Lower leg skin (tissue), 3 donors: ENCODE measurements at regions not wholly inside any gene's neighbourhood (a gene's known extent, or its start where the extent isn't known, plus 50 kb on each side); places are given as distances from the start of the nearest gene placed in this dataset.

Source experiments
- POLR2A ChIP-seq, 2 donors: fragments of 450-650 bp; IDR thresholded peaks; one replicate each; pipeline ENCODE4 v1.6.1; 2016 to 2017; ENCODE audit warnings: antibody characterized with exemption in 2 of 2, mild to moderate bottlenecking in 1 of 2, moderate library complexity in 1 of 2
- TF ChIP-seq, protein P1 (sequence below), 3 donors: fragments of 450-650 bp; IDR thresholded peaks; one replicate each; pipeline ENCODE4 v1.5.1; 2016; ENCODE audit warnings: antibody characterized with exemption in 3 of 3, mild to moderate bottlenecking in 3 of 3, moderate library complexity in 2 of 3

GRCh38 chr4:111221371-111221770 is 598.5 kb upstream of the PITX2 start:
- TF ChIP-seq, protein P1, sequence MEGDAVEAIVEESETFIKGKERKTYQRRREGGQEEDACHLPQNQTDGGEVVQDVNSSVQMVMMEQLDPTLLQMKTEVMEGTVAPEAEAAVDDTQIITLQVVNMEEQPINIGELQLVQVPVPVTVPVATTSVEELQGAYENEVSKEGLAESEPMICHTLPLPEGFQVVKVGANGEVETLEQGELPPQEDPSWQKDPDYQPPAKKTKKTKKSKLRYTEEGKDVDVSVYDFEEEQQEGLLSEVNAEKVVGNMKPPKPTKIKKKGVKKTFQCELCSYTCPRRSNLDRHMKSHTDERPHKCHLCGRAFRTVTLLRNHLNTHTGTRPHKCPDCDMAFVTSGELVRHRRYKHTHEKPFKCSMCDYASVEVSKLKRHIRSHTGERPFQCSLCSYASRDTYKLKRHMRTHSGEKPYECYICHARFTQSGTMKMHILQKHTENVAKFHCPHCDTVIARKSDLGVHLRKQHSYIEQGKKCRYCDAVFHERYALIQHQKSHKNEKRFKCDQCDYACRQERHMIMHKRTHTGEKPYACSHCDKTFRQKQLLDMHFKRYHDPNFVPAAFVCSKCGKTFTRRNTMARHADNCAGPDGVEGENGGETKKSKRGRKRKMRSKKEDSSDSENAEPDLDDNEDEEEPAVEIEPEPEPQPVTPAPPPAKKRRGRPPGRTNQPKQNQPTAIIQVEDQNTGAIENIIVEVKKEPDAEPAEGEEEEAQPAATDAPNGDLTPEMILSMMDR (IDR thresholded peaks at IDR 0.05), result no peak
- TF ChIP-seq POLR2A (IDR thresholded peaks at IDR 0.05), result no peak
